Glutamatergic neuron (in vitro differentiated cells): ENCODE measurements at regions not wholly inside any gene's neighbourhood (a gene's known extent, or its start where the extent isn't known, plus 50 kb on each side); places are given as distances from the start of the nearest gene placed in this dataset.

Experiments
- DNase-seq: peaks from one replicate; pipeline ENCODE4 v3.0.0; 2022
- H3K27ac Mint-ChIP-seq: one replicate; pipeline ENCODE4 v1.8.0; 2020; ENCODE audit warnings: mild to moderate bottlenecking, mixed read lengths, inconsistent platforms; ENCODE audit not compliant: unreplicated experiment
- H3K27me3 Mint-ChIP-seq: one replicate; pipeline ENCODE4 v1.8.0; 2020; ENCODE audit warnings: mild to moderate bottlenecking, moderate library complexity, mixed read lengths, inconsistent platforms; ENCODE audit not compliant: unreplicated experiment
- H3K36me3 Mint-ChIP-seq: one replicate; pipeline ENCODE4 v1.8.0; 2020; ENCODE audit warnings: mild to moderate bottlenecking, mixed read lengths, inconsistent platforms; ENCODE audit not compliant: unreplicated experiment
- H3K4me1 Mint-ChIP-seq: one replicate; pipeline ENCODE4 v1.8.0; 2020; ENCODE audit warnings: mild to moderate bottlenecking, low read depth, mixed read lengths, inconsistent platforms; ENCODE audit not compliant: unreplicated experiment
- H3K4me3 Mint-ChIP-seq: one replicate; pipeline ENCODE4 v1.8.0; 2020; ENCODE audit warnings: mild to moderate bottlenecking, mixed read lengths, inconsistent platforms; ENCODE audit not compliant: unreplicated experiment
- H3K9me3 Mint-ChIP-seq: one replicate; pipeline ENCODE4 v1.8.0; 2020; ENCODE audit warnings: mild to moderate bottlenecking, moderate library complexity, mixed read lengths, inconsistent platforms; ENCODE audit not compliant: unreplicated experiment
- CTCF ChIP-seq: fragments of 200-600 bp; sonication (generic); IDR thresholded peaks from one replicate; pipeline ENCODE4 v1.5.0; 2021; ENCODE audit not compliant: partially characterized antibody, unreplicated experiment

- no peak for TF ChIP-seq CTCF
- Mint-ChIP-seq H3K27me3 (peaks cover under 1% of the 10 kb centered on the region), H3K4me1 (peaks cover 10% of the 10 kb centered on the region), H3K36me3 (no peaks in the 10 kb centered on the region), H3K27ac (no peak overlapping the region), H3K9me3 (peaks cover 1% of the 10 kb centered on the region), H3K4me3 (no peak overlapping the region)
- no peak for DNase-seq
These were observed 92.1 kb upstream of the NEDD9 start for GRCh38 chr6:11324453-11325015.

GRCh38 chr6:11323666-11324452, 91.4 kb upstream of the NEDD9 start:
- no peak overlapping the region for H3K27ac Mint-ChIP-seq
- H3K4me1 Mint-ChIP-seq, result peaks cover 10% of the 10 kb centered on the region
- H3K36me3 Mint-ChIP-seq, result no peaks in the 10 kb centered on the region
- no peak overlapping the region for H3K4me3 Mint-ChIP-seq
- DNase-seq, result no peak
- H3K27me3 Mint-ChIP-seq, result peaks cover 4% of the 10 kb centered on the region
- no peak for TF ChIP-seq CTCF
- peaks cover 1% of the 10 kb centered on the region for H3K9me3 Mint-ChIP-seq

- H3K27ac Mint-ChIP-seq, result no peak overlapping the region
- H3K4me1 Mint-ChIP-seq, result no peaks in the 10 kb centered on the region
- H3K36me3 Mint-ChIP-seq, result no peaks in the 10 kb centered on the region
- DNase-seq, result no peak
- H3K27me3 Mint-ChIP-seq, result peaks cover 7% of the 10 kb centered on the region
- H3K9me3 Mint-ChIP-seq, result peaks cover 1% of the 10 kb centered on the region
- no peak for TF ChIP-seq CTCF
- H3K4me3 Mint-ChIP-seq, result no peak overlapping the region
These were observed 89.9 kb upstream of the NEDD9 start for GRCh38 chr6:11322252-11322885.

GRCh38 chr6:11320914-11321597, 88.6 kb upstream of the NEDD9 start:
- no peak for TF ChIP-seq CTCF
- Mint-ChIP-seq H3K36me3 (no peaks in the 10 kb centered on the region), H3K27ac (no peak overlapping the region), H3K4me3 (no peak overlapping the region), H3K9me3 (peaks cover 1% of the 10 kb centered on the region), H3K27me3 (peaks cover 7% of the 10 kb centered on the region), H3K4me1 (no peaks in the 10 kb centered on the region)
- no peak for DNase-seq
